Bone marrow (tissue), 2 donors: ENCODE measurements at regions not wholly inside any gene's neighbourhood (a gene's known extent, or its start where the extent isn't known, plus 50 kb on each side); places are given as distances from the start of the nearest gene placed in this dataset.

ENCODE experiments used
- DNase-seq, 2 donors: peaks; one replicate each; lab custom pipeline; 2025; lab: John Stamatoyannopoulos, UW

DNA sequence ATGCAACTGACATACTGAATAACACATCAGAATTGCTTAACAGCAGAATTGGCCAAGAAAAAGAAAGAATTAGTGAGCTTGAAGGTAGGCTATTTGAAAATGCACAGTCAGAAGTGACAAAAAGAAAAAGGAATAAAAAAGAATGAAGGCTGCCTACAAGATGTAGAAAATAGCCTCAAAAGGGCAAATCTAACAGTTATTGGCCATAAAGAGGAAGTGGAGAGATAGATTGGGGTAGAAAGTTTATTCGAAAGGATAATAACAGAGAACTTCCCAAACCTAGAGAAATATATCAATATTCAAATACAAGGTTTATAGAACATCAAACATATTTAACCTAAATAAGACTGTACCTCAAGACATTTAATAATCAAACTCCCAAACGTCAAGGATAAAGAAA lies 67.5 kb downstream of the ATP6V1G3 start:
- DNase-seq = no peak

DNA sequence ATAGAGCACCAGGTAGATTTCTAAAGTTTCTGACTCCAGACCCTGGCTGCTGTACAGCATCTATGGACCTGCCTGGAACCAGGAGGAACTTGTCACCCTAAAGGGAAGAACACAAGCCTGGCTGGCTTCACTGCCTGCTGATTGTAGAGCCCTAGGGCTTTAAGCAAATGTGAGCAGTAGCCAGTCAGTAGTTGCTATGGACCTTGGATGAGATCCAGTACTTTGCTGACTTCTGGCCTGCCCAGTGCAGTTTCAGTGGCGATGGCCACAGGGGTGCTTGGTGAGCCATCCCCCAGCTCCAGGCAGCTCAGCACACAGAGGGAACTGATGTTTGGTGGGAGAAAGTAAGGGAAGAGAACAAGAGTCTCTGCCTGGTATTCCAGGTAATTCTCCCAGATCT lies 68.4 kb downstream of the ATP6V1G3 start:
- no peak for DNase-seq

DNA sequence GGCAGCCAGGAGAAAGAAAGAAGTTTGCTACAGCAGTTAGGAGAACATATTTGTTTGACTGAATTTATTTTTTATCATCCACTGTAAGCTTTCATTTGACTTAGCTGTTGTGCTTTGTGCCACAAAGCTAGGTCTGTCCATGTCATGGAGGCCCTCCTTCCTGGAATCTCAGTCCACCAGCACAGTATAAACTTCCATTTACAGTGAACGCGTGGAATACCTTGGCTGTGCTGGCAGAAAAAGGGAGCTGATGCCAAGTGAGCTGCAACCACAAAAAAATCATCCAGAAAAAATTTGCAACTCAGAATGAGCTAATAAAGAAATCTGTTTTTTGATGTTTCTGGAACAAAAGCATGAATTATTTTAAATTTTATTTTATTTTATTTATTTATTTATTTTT lies 72.6 kb downstream of the ATP6V1G3 start:
- no peak for DNase-seq

DNA sequence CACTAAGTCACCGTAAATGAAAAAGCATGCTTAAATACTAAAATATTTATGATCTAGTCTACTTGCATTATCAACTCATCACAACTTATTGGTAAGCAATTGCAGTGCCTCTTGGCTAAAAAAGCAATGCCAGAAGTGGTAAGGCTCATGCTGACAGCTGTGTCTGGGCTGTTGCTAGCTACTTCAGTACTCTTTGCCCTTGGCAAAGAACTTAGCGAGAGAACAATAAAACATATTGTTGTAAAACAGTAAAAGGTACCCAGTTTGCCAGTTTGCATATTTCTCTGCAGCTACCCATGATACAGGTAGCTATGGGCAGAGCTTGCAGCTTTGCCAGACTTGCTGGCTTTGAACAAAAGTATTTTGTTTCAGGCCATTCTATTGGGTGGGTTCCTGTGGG lies 73.1 kb downstream of the ATP6V1G3 start:
- DNase-seq = no peak

DNA sequence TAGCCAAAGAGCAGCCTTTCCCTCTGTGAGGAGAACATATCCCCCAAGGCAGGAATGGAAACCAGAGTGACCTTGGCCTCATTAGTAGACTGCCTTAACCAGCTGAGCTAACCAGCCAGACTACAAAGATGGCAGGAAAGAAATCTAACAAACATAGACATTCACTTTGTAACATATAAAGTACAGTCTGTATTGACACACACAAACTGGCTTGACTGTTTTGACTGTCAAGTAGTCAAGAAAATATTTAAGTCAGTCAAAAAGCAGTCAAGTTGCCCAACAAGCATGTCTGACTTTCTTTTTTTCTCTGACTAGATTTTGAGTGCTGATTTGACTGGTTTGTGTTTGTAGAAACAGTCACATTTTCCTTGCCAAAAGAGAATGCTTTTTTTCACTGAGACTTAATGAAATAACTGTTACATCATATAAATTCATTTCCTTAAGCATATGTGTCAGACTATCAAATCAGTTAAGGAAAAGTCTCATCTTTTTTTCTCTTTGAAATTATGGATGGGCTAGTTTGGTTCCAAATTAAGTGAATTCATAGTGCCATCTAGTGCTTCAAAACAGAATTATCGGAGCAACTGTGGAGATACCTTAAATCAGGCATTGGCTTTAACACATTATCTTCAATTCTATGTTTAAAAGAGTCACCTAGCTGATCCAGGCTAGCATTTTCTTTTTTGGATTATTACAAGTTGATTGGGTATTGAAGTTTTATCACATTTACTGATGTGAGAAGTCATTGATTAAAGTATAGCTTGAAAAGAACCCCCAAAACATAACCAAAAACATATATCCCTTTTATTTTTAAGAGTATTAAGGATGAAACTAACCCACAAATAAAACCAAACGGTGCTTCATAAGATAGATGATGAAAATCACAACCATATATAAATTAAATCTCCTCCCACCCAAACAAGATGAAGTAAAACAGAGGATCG lies 75.0 kb downstream of the ATP6V1G3 start:
- DNase-seq = peak in 1 of 2 donors; percentile 36

DNA sequence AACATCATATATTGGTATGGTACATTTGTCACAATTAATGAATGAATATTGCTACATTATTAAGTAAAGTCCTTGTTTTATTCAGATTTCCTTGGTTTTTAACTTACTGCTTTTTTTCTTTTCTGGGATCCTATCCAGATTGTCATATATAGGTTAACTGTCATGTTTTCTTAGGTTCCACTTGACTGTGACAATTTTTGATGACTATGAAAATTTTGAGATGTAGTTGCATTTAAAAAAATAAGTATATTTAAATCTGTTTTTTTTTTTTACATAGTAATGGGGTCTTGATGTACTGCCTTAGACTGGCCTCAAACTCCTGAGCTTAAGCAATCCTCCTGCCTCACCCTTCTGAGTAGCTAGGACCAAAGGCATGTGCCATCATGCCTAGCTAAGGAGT lies 76.8 kb downstream of the ATP6V1G3 start:
- no peak for DNase-seq

DNA sequence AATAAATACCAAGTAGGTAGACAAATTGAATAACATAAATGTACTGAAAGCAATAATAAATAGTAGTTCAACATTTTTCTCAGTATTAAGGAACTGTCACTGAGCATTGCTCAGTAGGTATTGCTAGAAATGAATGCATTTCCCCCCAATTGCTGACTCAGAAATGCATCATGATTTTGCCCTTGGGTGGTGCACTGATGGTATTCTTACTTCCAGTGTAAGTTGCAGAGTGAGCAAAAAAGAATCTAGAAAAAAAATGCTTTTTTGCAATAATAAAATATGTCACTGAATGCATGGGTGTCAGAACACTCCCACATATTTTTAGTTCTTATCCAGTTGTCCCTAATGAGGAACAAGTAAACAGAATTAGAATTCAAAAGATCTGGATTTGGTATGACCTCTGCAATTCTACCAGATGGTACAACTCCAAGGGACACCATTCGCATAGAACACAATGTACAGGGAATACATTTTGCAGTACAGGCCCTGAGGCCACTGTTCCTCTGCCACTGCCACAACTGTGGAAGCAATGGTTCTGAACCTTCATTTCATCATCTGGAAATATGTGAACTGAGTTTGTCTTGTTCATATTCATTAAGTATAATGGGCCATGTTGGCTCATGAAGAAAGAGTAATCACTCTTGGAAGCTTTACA lies 78.0 kb downstream of the ATP6V1G3 start:
- DNase-seq = no peak

DNA sequence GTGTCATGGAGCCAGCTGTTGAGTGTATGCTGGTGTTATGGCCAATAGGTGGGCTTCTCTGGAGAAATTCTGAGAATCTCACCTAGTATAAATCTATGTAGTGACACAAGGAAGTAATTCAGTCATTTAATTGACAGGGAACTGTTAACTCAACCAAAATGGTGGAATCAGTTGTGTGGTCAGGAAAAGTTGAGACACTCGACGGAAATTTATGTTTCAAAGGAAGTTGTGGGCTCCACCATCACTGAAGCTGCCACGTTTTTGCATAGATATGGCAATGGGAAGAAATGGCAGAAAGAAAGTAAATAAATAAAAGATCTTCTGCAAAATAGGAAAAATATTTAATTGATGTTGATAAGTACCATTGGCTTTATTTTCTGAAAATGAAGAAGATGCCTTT lies 84.5 kb downstream of the ATP6V1G3 start:
- DNase-seq = no peak

DNA sequence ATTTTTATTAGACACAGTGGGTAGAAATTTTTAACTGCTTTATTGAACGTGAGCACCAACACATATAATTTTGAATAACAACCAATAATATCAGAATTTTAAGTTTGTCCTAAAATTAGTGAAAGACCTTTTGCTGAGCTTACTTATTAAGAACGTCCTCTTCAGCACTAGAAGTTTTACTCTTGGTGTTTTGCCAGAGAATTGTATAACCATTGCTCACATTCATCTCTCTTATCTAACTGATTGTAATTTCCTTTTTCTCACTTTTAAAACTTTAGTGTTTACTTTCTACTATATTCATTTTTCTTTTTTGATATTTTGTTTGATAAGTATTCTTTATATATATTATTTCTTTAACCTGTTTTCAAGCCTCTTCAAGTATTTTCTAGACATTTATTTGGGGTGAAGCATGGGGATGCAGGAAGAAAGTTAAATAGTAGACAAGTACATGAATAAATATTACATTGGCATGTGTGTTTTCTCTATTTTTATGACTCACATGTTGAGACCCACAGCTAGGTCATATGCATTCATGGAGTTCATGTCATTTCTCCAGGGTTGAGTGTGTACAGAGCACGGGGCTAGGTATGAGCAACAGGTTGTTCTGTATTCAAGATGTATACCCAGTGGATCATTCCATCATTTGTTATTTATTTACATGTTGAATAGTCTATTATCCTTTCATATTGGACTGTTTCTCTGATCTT lies 90.6 kb downstream of the ATP6V1G3 start:
- DNase-seq = no peak

DNA sequence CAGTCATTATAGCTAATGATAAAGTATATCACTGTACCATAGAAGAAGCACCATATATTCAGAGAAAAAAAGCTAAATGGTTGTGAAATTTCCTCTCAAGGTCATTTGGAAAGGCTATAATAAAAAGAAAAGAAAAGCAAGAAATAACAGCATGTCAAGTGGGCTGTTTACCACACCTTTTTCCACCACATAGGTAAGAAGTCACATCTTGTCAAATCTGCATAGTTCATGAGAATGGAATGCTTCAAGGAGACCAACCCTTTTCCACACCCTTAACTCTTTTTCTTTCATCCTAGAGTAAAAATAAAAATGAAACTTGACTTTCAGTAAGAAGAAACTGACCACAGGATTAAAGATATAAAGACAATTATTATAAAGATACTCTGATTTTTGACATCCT lies 91.2 kb downstream of the ATP6V1G3 start:
- DNase-seq = no peak

DNA sequence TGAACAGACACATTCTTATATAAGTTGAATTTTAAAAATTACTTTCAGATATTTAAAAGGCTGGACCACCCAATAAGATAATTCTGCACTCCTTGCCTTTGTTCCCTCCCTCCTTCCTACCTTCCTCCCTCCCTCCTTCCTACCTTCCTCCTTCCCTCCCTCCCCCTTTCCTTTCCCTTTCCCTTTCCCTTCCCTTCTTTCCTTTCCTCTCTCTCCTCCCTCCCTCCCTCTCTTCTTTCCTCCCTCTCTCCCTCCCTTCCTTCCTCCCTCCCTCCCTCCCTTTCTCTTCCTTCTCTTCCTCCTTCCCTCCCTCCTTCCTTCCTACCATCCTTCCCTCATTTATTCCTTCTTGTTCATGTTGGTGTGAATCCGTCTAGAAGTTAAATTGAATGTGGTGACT lies 93.0 kb downstream of the ATP6V1G3 start:
- DNase-seq = no peak

DNA sequence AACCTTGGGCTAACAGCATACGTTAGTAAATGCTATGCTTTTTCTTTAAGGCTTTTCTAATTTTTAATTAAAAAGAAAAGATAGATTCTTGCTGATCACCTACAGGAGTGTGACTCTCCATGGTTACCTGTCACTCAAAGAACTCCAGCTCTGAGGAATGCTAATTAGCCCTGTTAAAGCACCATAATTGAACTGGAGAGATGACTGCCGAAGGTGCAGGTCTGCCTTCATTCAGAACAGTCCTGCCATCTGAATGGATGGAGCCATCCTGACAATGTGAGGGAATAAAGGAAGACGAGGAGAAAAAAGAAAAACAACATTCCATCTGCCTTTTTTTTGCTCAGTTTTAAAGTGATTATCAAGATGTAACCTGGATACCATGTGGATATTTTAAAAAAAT lies 94.6 kb downstream of the ATP6V1G3 start:
- DNase-seq = no peak

DNA sequence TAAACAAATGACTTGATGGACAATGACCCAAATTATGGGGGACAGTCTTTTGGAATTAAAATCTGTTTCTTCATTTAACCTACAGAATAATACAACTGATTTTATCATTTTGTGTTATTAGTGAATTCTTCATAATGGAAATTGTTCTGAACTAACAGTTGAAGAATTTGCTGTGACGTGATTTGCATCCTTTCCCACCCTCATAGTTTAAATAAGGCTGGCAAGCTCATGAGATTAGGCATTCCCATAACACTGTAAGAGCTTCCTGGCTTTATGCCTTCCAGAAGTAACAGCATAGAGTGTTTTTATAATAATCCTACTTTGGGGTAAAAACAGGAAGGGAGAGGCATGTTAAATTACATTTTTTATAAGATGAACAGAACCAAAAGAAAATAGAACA lies 95.7 kb downstream of the ATP6V1G3 start:
- DNase-seq = no peak

DNA sequence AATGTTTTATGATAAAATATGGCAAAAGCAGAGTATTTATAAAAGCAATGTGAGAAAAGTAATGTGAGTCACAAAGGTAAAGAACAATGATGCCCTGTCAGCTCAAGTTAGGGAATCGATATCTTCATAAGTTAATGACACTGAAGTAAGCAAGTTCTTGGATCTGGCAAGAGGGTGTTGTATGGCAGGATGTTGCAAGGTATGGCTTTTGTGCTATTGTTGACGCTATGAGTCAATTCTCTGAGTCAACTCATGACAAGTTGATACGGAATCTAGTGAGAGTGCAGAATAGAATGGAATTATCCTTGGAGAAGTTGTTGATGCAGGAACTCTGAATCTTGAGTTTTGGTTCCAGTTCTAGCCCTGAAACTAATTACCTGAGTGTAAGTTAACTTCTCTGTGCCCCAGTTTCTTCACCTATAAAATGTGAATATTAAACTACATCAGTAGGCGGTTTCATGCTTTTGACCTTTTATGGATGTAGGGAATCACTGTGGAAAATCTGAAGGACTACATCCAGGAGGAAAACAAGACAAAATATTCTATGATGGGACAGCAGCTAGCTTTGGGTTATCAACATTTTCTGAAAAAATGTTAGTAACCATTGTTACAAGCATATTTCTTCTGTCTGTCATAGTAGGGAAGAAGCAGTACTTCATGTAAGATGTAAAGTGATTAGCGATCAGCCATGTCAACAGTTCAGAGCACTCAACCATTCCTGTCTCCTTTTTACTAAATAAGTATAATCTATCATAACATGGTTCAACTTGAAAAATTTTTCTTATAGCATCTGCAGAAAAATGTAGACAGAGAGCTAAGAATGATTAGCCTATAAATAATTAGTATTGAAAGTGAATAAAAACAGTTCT lies 96.9 kb downstream of the ATP6V1G3 start:
- DNase-seq = no peak

DNA sequence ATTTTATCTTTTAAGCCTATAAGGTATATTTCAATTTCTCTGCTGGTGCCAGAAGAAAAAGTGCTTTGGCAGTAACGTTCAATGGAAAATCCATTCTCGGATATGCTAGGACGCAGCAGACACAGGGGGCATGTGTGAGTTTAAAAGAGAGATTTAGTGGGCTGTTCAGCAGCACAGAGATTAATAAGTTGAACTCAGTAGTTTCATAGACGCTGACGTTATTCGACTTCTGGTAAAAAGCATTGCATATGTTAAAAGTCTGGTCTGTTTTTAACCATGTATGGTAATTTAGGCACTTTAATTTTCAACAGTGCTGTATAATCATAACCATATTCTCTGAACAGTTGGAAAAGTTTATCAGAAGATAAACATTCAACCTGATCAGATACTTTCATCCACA lies 99.6 kb downstream of the ATP6V1G3 start:
- DNase-seq = no peak

DNA sequence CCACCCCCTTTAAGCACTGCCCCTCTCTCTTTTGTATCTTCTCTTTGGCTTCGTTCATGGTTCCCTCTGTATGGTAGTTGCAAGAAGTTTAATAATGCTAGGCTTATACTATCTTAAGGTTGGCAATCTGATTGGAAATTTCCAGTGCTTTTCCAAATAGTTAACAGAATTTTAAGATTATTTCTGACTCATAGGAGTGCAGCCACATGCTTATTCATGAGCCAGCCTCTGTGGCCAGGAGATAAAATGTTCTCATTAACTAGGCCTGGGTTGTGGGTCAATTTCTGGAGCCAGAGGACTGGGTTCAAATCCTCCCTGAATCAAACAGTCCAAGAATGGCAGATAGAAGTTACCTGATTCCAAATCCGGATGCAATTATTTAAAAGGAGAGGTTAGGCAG lies 103.1 kb downstream of the ATP6V1G3 start:
- DNase-seq = no peak

DNA sequence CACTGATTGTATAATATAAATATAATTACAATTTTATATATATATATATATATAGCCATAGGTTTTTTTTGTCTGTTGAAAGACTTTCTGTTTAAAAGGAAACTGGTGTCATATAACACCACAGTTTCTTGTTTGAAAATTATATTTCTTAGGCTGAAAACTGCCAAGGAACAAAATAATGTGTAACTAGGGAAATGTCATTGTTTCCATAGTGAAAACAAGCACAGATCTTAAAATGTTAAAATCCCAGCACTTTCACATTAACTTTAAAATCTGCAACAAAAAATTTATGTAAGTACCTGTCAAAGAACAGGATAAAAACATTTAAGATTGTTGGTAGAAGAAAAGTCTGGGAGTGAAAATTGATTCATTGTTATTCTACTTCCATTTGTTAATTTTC lies 104.2 kb downstream of the ATP6V1G3 start:
- no peak for DNase-seq

DNA sequence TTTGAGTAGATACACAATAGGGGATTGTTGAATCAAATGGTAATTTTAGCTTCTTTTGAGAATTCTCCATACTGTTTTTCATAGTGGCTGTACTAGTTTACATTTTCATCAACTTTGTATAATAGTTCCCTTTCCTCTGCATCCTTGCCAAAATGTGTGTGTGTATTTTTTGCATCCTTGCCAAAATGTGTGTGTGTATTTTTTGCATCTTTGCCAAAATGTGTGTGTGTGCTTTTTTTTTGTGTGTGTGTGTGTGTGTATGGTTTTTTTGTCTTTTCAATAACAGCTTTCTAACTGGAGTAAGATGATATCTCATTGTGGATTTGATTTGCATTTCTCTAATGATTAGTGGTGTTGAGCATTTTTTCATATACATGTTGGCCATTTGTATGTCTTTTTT lies 105.4 kb downstream of the ATP6V1G3 start:
- no peak for DNase-seq

DNA sequence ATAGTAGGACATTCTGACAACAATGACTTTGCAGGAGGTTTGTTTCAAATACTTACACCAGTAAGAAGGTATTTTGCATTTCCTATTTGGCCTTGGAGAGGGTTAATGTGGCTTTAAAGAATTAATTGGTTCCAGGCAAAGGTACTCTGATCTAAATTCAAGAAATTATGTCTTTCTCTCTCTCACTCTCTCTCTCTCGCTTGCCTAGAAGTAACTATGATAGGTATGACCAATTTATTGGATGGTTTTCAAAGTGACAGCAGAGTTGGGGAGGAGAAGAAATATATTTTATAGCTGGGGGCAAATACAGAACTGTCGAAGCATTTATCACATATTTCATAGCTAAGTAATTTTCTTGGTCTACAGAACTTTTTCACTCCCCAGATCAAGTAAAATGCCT lies 116.0 kb downstream of the ATP6V1G3 start:
- DNase-seq = no peak

DNA sequence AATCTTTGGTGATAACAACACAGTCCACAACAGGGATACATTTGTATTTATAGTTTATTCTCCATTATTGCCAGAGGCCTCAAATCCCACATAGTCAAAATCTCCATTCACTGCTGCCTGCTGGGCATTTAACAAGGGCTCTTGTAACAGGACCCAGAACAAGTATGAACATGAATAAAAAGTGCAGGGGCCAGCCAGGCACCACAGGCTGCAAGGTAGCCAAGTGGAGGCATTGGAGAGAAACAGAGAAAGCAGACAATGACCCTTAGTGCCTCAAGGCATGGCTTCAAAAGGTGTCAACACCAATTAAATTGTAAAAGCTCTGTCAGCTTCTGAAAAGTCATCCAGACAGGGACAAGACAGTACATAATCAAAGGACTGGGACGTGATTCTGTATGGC lies 116.8 kb downstream of the ATP6V1G3 start:
- no peak for DNase-seq

DNA sequence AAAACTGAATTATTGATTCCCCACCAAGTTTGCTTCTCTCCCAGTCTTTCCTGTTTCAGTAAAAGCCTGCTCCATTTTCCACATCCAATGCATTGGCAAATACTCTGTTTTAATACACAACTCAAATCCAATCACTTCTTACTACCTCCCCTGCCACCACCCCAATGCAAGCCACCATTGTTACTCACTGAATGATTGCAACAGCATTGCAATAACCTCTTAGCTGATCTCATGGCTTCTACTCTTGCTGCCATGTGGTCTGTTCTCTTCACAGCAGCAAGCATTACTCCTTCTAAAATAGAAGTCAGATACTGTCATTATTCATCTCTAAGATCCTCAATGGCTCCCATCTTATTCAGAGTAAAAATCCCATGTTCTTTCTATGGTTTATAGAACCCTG lies 123.4 kb downstream of the ATP6V1G3 start:
- no peak for DNase-seq

DNA sequence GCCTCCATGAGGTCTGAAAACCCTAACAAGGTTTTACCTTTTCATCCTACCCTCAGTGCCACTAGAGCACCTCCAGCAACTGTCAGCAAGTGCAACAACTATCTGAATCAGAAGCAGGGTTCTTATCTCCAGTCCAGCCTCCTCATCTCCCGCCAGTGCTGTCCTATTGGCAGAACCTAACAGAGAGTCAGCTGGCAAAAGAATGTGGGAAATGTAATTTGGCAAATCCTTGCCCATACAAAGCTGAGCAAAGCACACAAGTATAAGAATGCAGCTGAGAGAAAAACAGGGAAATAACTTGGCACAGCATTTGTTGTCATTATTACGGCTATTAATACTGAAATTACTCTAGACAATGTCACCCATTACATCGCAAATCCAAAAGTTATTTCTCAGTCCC lies 124.2 kb downstream of the ATP6V1G3 start:
- DNase-seq = no peak
